ENCODE measurements at regions not wholly inside any gene's neighbourhood (a gene's known extent, or its start where the extent isn't known, plus 50 kb on each side); places are given as distances from the start of the nearest gene placed in this dataset.
A peak's percentile ranks its signal among the peaks of the same experiment; 100 is the strongest.

DNA sequence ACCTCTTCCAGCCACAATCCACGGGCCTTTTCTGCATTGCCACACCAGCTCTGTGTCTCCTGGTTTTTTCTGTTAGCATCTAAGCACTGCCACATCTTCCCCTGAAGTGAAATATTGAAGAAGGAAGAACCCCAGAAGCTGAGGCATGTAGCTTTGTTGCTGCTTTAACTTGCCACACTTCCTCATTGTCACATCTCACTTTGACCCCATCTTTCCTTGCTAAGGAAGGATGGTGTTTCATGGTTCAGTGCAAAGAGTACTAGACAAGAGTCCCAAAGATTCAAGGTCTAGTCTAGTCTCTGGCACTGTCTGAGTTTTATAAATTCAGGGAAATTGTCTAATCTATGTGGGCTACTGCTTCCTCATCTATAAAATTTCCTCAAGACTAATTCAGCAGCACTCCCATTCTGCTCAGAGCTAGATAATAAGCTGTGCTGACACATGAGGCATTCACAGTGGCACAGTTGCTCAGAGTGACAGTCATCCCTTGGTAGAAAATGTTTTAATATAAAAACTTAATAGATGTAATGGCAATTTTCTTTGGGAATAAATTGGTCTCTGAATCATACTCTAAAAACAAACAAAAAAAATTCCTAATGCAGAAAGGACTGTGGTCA lies 483.0 kb upstream of the ID2 start:
- no peak for DNase-seq (ENCODE audit: low spot score)

- peak; percentile 51 for DNase-seq (ENCODE audit: low spot score)
Measured at GRCh38 chr2:8202132-8202531, 479.7 kb upstream of the ID2 start.

GRCh38 chr2:8203364-8203763 lies 478.5 kb upstream of the ID2 start:
- no peak for DNase-seq (ENCODE audit: low spot score)

- no peak for DNase-seq (ENCODE audit: low spot score)
Measured at GRCh38 chr2:8204711-8205110, 477.1 kb upstream of the ID2 start.

DNA sequence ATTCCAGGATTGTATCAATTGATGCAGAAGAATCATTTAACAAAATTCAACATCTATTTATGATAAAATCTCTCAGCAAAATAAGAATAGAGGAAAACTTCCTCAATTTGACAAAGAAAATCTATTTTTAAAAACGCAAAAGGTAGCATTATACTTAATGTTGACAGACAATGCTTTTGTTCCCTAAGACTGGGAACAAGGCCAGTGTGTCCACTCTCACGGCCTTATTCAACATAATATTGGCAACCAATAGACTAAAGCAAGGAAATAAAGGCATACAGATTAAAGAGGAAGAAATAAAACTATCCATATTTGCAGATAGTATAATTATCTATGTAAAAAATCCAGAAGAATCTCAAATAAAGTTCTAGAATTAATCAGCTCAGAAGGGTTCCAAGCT lies 472.4 kb upstream of the ID2 start:
- no peak for DNase-seq (ENCODE audit: low spot score)

DNA sequence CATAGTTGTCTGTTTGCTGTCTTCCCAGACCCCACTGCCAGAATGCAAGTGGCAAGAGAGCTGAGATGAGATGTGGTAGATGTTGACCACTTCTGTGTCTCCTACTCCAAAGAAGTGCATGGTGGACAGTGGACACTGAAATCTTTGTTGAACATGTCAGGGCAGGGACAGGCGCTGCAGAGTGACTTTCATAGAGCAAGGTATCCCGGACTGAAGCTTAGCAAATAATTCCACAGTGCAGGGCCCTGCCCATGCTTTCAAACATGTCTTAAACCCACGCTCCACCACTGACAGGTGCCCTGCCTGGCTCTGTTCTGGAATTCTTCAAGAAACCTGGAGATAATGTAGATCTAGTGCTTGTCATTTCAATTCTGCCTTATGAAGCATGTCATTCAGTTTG lies 470.5 kb upstream of the ID2 start:
- DNase-seq (ENCODE audit: low spot score), result no peak

- no peak for DNase-seq (ENCODE audit: low spot score)
Measured at GRCh38 chr2:8212239-8212638, 469.6 kb upstream of the ID2 start.

DNA sequence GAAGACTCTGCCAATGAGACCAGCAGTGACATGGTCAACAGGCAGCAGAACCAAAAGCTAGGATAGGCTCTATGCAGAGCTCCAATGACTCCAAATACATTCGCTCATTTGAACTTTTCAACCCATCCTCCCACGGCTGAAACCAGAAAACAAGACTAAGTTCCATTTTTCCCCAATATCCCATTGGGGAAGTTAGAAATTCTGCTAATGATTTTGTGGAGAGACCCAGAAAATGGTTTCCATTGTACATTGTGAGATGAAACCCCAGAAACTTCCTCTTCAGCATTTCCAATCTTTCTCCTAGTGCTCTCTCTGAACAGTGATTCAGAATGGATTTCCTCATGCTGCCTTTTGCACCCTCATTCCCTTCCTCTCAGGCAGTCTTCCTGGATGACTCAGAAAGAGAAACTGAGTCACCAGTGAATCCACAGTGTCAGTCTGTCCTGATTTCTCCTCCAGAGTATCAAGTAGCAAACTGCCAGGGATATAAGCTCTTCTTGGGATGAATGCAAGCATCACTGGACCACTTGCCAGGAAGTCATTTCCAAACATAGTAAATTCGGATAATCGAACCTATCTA lies 467.7 kb upstream of the ID2 start:
- peak; percentile 58 for DNase-seq (ENCODE audit: low spot score)

GRCh38 chr2:8215159-8215863 lies 466.5 kb upstream of the ID2 start:
- peak; percentile 65 for DNase-seq (ENCODE audit: low spot score)

DNA sequence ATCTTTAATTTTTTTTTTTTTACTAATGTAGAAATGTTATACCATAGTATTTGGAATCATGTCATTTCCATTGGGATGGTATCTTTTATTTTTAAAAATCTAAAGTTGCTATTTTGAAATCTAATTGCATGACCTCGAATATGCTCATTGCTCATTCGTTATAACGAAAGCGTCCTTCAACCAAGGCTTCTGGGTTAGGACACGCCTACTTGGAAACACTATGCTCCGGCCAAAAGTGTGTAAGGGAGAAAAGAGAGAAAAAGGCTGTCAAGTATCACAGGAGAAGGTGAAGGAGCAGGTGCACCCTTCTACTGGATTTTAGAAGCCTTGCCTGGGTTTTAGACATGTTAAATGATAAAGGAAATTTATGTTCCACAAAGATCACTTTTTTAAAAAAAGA lies 465.9 kb upstream of the ID2 start:
- no peak for DNase-seq (ENCODE audit: low spot score)

DNA sequence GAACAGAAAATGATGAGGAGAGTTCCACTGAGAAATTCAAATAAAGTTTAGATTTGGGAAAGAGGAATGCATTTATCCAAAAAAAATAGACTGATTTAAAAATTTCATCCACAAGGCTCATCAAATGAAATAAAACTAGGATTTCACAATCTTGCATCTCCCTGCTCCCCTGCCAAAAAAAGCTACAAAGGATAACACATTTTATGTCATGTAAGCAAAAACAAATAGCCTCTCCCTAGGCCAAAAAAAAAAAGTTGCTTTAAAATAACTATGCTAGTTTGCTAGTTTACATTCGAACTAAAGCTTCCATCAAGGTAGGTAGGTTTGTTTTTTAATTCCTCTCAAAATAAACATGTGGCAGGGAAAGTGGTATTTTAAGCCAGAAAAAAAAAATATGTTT lies 465.5 kb upstream of the ID2 start:
- DNase-seq (ENCODE audit: low spot score), result no peak

- DNase-seq (ENCODE audit: low spot score), result no peak
Measured at GRCh38 chr2:8217468-8218030, 464.3 kb upstream of the ID2 start.

DNA sequence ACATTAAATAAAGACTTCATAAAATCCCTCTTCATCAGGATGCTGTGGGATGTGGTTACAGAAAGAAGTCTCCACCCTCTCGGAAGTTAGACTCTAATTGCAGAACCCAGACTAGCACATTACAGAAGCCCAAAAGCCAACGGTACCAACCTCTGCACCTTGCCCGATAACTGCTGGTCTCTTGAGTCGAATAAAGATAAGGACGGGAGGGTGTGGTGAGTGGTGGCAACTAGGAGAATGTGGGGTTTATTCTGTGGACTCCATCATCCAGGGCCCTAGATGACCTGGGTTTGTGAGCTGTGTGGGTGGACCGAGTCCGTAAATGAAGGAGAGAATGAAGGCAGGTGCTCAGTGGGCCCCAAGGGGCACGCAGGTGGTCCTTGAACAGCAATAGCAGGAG lies 462.8 kb upstream of the ID2 start:
- no peak for DNase-seq (ENCODE audit: low spot score)

GRCh38 chr2:8219631-8220355 lies 462.1 kb upstream of the ID2 start:
- DNase-seq (ENCODE audit: low spot score), result peak; percentile 55

DNA sequence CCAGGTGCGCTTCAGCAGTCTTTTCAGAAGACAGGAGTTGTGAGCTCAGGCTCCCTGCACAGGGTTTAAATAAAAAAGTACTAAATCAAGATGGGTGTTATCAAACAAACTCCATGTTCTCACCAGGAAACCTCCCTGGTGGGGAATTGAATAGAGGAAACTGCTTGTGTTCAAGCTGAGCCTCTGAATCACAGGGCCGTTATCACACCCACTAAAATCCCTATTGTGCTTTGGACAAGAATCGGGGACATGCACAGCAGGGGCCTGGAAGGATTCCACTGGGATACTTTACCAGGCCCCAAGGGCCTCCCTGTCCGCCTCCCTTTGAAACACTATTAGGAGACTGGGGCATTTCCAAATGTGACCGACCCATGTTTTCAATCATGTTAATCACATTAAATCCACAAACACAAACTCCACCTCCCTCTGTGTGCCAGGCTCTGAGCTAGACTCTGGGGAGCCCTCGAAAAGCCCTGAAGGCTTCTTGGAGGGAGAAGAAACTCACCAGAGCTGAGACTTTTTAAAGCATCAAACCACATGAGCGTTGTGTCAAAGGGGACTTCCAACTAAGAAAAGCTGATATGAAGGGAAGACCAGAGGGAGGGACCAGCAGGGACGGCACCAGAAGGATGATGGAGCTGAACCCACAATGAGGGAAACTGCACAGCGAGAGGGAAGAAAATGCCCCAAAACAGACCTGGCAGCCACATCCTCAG lies 458.7 kb upstream of the ID2 start:
- no peak for DNase-seq (ENCODE audit: low spot score)

- DNase-seq (ENCODE audit: low spot score), result no peak
Measured at GRCh38 chr2:8223695-8224346, 458.0 kb upstream of the ID2 start.

- DNase-seq (ENCODE audit: low spot score), result no peak
Measured at GRCh38 chr2:8224347-8225190, 457.3 kb upstream of the ID2 start.

DNA sequence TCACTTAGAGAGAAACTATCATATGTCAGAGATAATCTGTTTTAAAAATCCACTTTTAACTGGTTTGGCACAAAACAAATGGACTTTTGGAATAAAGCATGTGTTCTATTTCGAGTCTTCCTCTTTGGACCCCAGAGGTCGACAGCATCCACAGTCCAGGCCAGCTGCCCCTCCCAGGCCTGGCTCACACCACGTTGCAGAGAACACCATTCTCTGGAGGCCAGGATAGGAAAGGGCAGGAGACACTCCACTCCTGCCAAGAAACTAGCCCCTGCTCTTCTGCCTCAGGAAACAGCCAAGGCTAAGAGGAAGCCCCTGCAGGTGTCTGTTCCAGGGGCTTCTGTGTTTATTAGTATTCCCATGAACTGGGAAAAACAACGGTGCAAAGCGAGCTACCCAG lies 456.6 kb upstream of the ID2 start:
- no peak for DNase-seq (ENCODE audit: low spot score)

DNA sequence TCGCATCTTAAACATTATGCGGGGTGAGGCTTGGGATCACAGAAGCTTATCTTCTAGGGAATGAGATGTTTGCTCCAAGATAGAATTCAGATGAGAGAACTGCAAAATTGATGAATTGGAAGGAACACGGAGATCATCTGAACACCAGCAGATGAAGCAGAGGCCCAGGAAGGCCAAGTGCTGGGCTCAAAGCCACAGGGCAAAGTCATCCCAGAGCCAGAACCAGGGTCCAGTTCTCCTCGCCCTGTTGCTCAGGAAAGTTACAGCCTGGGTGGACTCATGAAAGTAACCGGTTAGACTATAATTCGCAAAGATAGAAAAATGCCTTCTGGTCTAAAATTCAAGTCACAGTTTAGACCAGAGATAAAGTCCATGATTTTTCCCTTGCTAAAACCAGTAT lies 456.1 kb upstream of the ID2 start:
- no peak for DNase-seq (ENCODE audit: low spot score)

- DNase-seq (ENCODE audit: low spot score), result peak; percentile 71
Measured at GRCh38 chr2:8229546-8229986, 452.3 kb upstream of the ID2 start.

DNA sequence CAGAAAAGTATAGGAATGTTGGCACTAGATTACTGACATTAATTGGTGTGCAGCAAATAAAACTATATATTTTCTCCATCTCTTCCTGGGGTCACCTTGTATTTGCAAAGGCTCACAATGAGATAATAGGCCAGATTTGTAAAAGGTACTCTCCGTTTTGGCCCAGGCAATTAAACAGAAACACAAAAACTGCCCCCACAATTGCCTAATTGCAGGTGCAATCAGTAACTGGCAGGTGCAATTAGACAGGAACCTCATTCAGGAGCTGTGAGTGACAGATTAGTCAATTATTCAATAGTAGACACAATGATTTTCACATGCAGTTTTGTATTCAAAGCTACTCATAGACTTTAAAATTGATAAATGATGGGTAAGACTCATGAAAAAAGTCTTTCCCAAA lies 451.4 kb upstream of the ID2 start:
- no peak for DNase-seq (ENCODE audit: low spot score)
